ENCODE measurements at regions not wholly inside any gene's neighbourhood (a gene's known extent, or its start where the extent isn't known, plus 50 kb on each side); places are given as distances from the start of the nearest gene placed in this dataset.

GRCh38 chr6:146912730-146913685 lies 291.2 kb upstream of the STXBP5 start:
- ATAC-seq (ENCODE audit: insufficient read depth, low read depth) (no peak), DNase-seq (no peak)
- TF ChIP-seq EZH2 (IDR thresholded peaks at IDR 0.05; ENCODE audit: borderline replicate concordance, low read depth, low read length, severe bottlenecking) (no peak), CTCF (IDR thresholded peaks at IDR 0.05; ENCODE audit: borderline replicate concordance, extremely low read depth, low read length, poor library complexity, severe bottlenecking) (no peak)
- Histone ChIP-seq H3K27ac (ENCODE audit: low read length) (no peak overlapping the region), H3K9ac (ENCODE audit: low read depth, low read length) (no peak overlapping the region), H3K79me2 (ENCODE audit: insufficient read depth, low read length) (no peaks in the 10 kb centered on the region), H3K4me3 (ENCODE audit: low read depth in 1 of 2, low read length in 2 of 2) (no peak overlapping the region), H3K4me1 (ENCODE audit: insufficient read depth, low read length) (no peaks in the 10 kb centered on the region), H3K4me2 (ENCODE audit: insufficient read depth, low read length) (no peak overlapping the region), H3K9me3 (ENCODE audit: insufficient read depth, low read length, severe bottlenecking) (no peaks in the 10 kb centered on the region), H3K27me3 (ENCODE audit: insufficient read depth, low read length, poor library complexity) (no peaks in the 10 kb centered on the region), H2AFZ (ENCODE audit: low read depth, low read length) (no peak overlapping the region), H3K36me3 (ENCODE audit: insufficient read depth, low read length) (no peaks in the 10 kb centered on the region), H4K20me1 (ENCODE audit: insufficient read depth, low read length) (no peaks in the 10 kb centered on the region)

GRCh38 chr6:146913842-146914488 lies 290.3 kb upstream of the STXBP5 start:
- H3K27ac ChIP-seq (ENCODE audit: low read length), result no peak overlapping the region
- H3K27me3 ChIP-seq (ENCODE audit: insufficient read depth, low read length, poor library complexity), result no peaks in the 10 kb centered on the region
- H3K36me3 ChIP-seq (ENCODE audit: insufficient read depth, low read length), result no peaks in the 10 kb centered on the region
- no peak overlapping the region for H3K4me3 ChIP-seq (ENCODE audit: low read depth in 1 of 2, low read length in 2 of 2)
- no peak overlapping the region for H3K9ac ChIP-seq (ENCODE audit: low read depth, low read length)
- H3K4me2 ChIP-seq (ENCODE audit: insufficient read depth, low read length), result no peak overlapping the region
- DNase-seq (no peak), ATAC-seq (ENCODE audit: insufficient read depth, low read depth) (no peak)
- H2AFZ ChIP-seq (ENCODE audit: low read depth, low read length), result no peak overlapping the region
- no peaks in the 10 kb centered on the region for H4K20me1 ChIP-seq (ENCODE audit: insufficient read depth, low read length)
- no peaks in the 10 kb centered on the region for H3K79me2 ChIP-seq (ENCODE audit: insufficient read depth, low read length)
- H3K9me3 ChIP-seq (ENCODE audit: insufficient read depth, low read length, severe bottlenecking), result no peaks in the 10 kb centered on the region
- TF ChIP-seq EZH2 (IDR thresholded peaks at IDR 0.05; ENCODE audit: borderline replicate concordance, low read depth, low read length, severe bottlenecking) (no peak), CTCF (IDR thresholded peaks at IDR 0.05; ENCODE audit: borderline replicate concordance, extremely low read depth, low read length, poor library complexity, severe bottlenecking) (no peak)
- H3K4me1 ChIP-seq (ENCODE audit: insufficient read depth, low read length), result no peaks in the 10 kb centered on the region

- no peak for ATAC-seq (ENCODE audit: insufficient read depth, low read depth)
- Histone ChIP-seq H3K27ac (ENCODE audit: low read length) (no peak overlapping the region), H3K9ac (ENCODE audit: low read depth, low read length) (no peak overlapping the region)
Measured at GRCh38 chr6:146914489-146915483, 289.4 kb upstream of the STXBP5 start.

More at GRCh38 chr6:146914489-146915483, 289.4 kb upstream of the STXBP5 start:
- no peaks in the 10 kb centered on the region for H3K79me2 ChIP-seq (ENCODE audit: insufficient read depth, low read length)
- no peak overlapping the region for H3K4me3 ChIP-seq (ENCODE audit: low read depth in 1 of 2, low read length in 2 of 2)
- H3K4me1 ChIP-seq (ENCODE audit: insufficient read depth, low read length), result no peaks in the 10 kb centered on the region
- TF ChIP-seq EZH2 (IDR thresholded peaks at IDR 0.05; ENCODE audit: borderline replicate concordance, low read depth, low read length, severe bottlenecking) (no peak), CTCF (IDR thresholded peaks at IDR 0.05; ENCODE audit: borderline replicate concordance, extremely low read depth, low read length, poor library complexity, severe bottlenecking) (no peak)
- H2AFZ ChIP-seq (ENCODE audit: low read depth, low read length), result no peak overlapping the region
- no peak overlapping the region for H3K4me2 ChIP-seq (ENCODE audit: insufficient read depth, low read length)
- H3K27me3 ChIP-seq (ENCODE audit: insufficient read depth, low read length, poor library complexity), result no peaks in the 10 kb centered on the region
- no peaks in the 10 kb centered on the region for H3K36me3 ChIP-seq (ENCODE audit: insufficient read depth, low read length)
- H4K20me1 ChIP-seq (ENCODE audit: insufficient read depth, low read length), result no peaks in the 10 kb centered on the region
- no peaks in the 10 kb centered on the region for H3K9me3 ChIP-seq (ENCODE audit: insufficient read depth, low read length, severe bottlenecking)
- DNase-seq, result no peak
